ENCODE measurements at regions not wholly inside any gene's neighbourhood (a gene's known extent, or its start where the extent isn't known, plus 50 kb on each side); places are given as distances from the start of the nearest gene placed in this dataset.

DNA sequence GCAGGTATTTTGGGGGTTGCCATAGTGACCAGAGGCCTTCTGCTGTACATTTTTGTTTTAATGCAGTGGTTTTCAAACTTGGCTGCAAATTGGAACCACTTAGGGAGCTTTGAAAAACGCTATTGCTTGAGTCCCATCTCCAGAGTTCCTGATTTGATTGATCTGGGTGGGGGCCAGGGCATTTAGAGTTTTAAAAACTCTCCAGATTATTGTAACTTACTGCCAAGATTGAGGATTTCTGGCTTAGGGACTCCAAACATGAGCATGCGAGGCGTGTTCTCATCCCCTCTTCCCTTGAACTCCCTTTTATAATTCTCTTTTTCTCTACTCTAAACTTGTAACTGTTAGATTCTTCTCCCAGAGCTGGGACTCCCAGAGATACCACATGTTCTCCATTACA lies 340.8 kb upstream of the SUCLG2 start:
- Histone ChIP-seq H3K79me2 (ENCODE audit: insufficient read depth, low read depth, low read length) (no peaks in the 10 kb centered on the region), H3K4me2 (ENCODE audit: low read length) (no peak overlapping the region), H3K4me3 (ENCODE audit: low read depth, low read length, poor library complexity, severe bottlenecking) (no peak overlapping the region), H3K9me3 (ENCODE audit: low read length) (no peaks in the 10 kb centered on the region; the same call in 1 of the 2 replicates), H2AFZ (ENCODE audit: low read length) (no peak overlapping the region), H3K27ac (ENCODE audit: low read depth, low read length, poor library complexity, severe bottlenecking) (no peak overlapping the region), H3K36me3 (ENCODE audit: insufficient read depth, low read length) (no peaks in the 10 kb centered on the region), H3K4me1 (ENCODE audit: insufficient read depth, low read length, poor library complexity, severe bottlenecking) (peaks cover 5% of the 10 kb centered on the region), H4K20me1 (ENCODE audit: insufficient read depth, low read length) (no peaks in the 10 kb centered on the region), H3K9me2 (ENCODE audit: insufficient read depth, low read length) (no peaks in the 10 kb centered on the region)
- DNase-seq (ENCODE audit: low spot score) = no peak
- CTCF ChIA-PET (ENCODE audit: unreplicated experiment) = no interaction called here
- POLR2A ChIA-PET = no interaction called here
- intact Hi-C loops (cut with micrococcal nuclease; ENCODE audit: unreplicated experiment) = no loop called here
- BruUV-seq (replicated peaks) = no TSS peak
- TF ChIP-seq, protein P1, sequence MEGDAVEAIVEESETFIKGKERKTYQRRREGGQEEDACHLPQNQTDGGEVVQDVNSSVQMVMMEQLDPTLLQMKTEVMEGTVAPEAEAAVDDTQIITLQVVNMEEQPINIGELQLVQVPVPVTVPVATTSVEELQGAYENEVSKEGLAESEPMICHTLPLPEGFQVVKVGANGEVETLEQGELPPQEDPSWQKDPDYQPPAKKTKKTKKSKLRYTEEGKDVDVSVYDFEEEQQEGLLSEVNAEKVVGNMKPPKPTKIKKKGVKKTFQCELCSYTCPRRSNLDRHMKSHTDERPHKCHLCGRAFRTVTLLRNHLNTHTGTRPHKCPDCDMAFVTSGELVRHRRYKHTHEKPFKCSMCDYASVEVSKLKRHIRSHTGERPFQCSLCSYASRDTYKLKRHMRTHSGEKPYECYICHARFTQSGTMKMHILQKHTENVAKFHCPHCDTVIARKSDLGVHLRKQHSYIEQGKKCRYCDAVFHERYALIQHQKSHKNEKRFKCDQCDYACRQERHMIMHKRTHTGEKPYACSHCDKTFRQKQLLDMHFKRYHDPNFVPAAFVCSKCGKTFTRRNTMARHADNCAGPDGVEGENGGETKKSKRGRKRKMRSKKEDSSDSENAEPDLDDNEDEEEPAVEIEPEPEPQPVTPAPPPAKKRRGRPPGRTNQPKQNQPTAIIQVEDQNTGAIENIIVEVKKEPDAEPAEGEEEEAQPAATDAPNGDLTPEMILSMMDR (conservative IDR thresholded peaks at IDR 0.05; ENCODE audit: low read length) = no peak
- TF ChIP-seq EZH2phosphoT487 (IDR thresholded peaks at IDR 0.05; ENCODE audit: borderline replicate concordance, low read depth, low read length) = no peak

DNA sequence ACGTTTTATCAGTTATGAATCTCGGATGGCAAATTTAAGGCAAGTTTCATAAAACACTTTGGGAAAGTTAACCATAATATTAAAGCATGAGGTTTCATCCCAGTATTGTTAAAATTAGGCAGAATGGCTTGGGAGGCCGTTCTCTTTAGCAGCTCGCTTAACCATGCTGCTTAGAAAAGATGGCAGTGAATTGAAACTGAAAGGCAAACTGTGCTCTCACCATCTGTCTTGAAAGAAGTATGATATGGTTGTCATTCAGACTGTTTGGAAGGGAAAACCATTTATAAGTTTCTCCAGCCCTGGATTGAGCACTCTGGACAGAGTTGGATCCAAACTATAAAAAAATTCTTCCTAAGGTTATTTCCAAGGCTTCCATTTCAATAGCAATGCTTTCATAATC lies 332.3 kb upstream of the SUCLG2 start:
- ChIA-PET CTCF (ENCODE audit: unreplicated experiment) (no interaction called here), POLR2A (no interaction called here)
- no peak overlapping the region for H3K4me3 ChIP-seq (ENCODE audit: low read depth, low read length, poor library complexity, severe bottlenecking)
- H4K20me1 ChIP-seq (ENCODE audit: insufficient read depth, low read length) = no peaks in the 10 kb centered on the region
- no peaks in the 10 kb centered on the region for H3K9me3 ChIP-seq (ENCODE audit: low read length)
- no peak overlapping the region for H3K4me2 ChIP-seq (ENCODE audit: low read length)
- TF ChIP-seq, protein P1 (conservative IDR thresholded peaks at IDR 0.05; ENCODE audit: low read length) = no peak
- no peak for TF ChIP-seq EZH2phosphoT487 (IDR thresholded peaks at IDR 0.05; ENCODE audit: borderline replicate concordance, low read depth, low read length)
- no peaks in the 10 kb centered on the region for H3K79me2 ChIP-seq (ENCODE audit: insufficient read depth, low read depth, low read length)
- no TSS peak for BruUV-seq (replicated peaks)
- DNase-seq (ENCODE audit: low spot score) = no peak
- peaks cover 6% of the 10 kb centered on the region for H3K4me1 ChIP-seq (ENCODE audit: insufficient read depth, low read length, poor library complexity, severe bottlenecking)
- H2AFZ ChIP-seq (ENCODE audit: low read length) = no peak overlapping the region
- no peaks in the 10 kb centered on the region for H3K36me3 ChIP-seq (ENCODE audit: insufficient read depth, low read length)
- H3K27ac ChIP-seq (ENCODE audit: low read depth, low read length, poor library complexity, severe bottlenecking) = no peak overlapping the region
- H3K9me2 ChIP-seq (ENCODE audit: insufficient read depth, low read length) = no peaks in the 10 kb centered on the region
- intact Hi-C loops (cut with micrococcal nuclease; ENCODE audit: unreplicated experiment) = no loop called here

DNA sequence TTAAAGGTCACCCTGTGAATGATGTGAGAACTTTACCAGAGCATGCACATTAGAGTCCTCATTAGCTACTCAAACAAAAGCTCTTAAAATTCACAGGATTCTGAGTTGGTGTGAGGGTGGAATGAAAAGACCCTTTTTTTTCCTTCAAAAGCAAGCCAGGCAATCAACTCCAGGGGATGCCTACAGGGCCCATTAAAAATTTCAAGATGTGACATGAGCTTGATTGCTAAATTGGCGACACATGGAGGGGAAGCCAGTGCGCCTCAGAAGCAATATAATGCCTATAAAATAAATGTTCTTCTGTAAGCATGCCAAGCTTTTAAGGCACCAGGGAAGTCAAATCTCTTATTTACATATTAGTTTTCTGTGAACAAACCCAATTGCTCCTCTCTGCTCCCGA lies 328.8 kb upstream of the SUCLG2 start:
- Histone ChIP-seq H3K9me2 (ENCODE audit: insufficient read depth, low read length) (no peaks in the 10 kb centered on the region), H4K20me1 (ENCODE audit: insufficient read depth, low read length) (no peaks in the 10 kb centered on the region), H3K4me1 (ENCODE audit: insufficient read depth, low read length, poor library complexity, severe bottlenecking) (no peaks in the 10 kb centered on the region), H3K9me3 (ENCODE audit: low read length) (no peaks in the 10 kb centered on the region), H3K79me2 (ENCODE audit: insufficient read depth, low read depth, low read length) (no peaks in the 10 kb centered on the region), H2AFZ (ENCODE audit: low read length) (no peak overlapping the region), H3K4me2 (ENCODE audit: low read length) (no peak overlapping the region), H3K4me3 (ENCODE audit: low read depth, low read length, poor library complexity, severe bottlenecking) (no peak overlapping the region), H3K36me3 (ENCODE audit: insufficient read depth, low read length) (no peaks in the 10 kb centered on the region), H3K27ac (ENCODE audit: low read depth, low read length, poor library complexity, severe bottlenecking) (no peak overlapping the region)
- POLR2A ChIA-PET = no interaction called here
- intact Hi-C loops (cut with micrococcal nuclease; ENCODE audit: unreplicated experiment) = no loop called here
- CTCF ChIA-PET (ENCODE audit: unreplicated experiment) = no interaction called here
- TF ChIP-seq, protein P1 (conservative IDR thresholded peaks at IDR 0.05; ENCODE audit: low read length) = no peak
- no peak for TF ChIP-seq EZH2phosphoT487 (IDR thresholded peaks at IDR 0.05; ENCODE audit: borderline replicate concordance, low read depth, low read length)
- BruUV-seq (replicated peaks) = no TSS peak
- DNase-seq (ENCODE audit: low spot score) = no peak
